HG02970 (cell line): ENCODE measurements at regions not wholly inside any gene's neighbourhood (a gene's known extent, or its start where the extent isn't known, plus 50 kb on each side); places are given as distances from the start of the nearest gene placed in this dataset.

Experiments used
- ATAC-seq: cut with Tn5 transposase; IDR thresholded peaks from one replicate; pipeline ENCODE4 v1.9.1; 2021; ENCODE audit warnings: mild to moderate bottlenecking, moderate library complexity, moderate number of reproducible peaks; ENCODE audit not compliant: unreplicated experiment, low FRiP score

DNA sequence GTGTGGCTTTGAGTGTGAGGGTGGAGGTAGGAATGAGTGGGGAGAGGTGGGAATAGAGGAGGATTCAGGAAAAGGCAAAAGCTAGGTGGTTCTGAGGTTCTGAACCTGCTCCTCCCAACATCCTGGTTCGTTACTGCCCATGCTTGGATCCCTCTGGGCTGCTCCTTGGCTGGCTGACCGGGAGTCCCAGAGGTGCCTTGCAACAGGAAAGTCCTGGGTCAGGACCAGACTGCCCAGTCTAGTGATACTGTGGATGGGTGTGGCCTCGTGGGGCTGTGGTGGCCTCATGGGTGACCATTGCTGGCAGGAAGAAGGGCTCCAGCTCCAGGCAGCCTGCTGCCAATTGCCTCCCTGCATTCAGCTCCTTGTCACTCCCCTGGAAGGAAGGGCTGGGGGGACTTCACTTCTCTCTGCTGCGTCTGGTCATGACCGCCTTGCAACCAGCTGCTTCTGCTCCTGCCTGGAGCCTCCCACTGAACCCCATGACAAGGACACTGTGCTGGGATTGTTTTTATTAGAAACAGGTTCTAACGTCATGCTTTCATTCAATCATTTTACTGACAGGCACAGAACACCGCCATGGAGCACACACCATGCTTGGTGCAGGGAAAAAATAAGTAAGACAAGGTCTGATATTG, 61.5 kb upstream of the UBL3 start:
- ATAC-seq = no peak

DNA sequence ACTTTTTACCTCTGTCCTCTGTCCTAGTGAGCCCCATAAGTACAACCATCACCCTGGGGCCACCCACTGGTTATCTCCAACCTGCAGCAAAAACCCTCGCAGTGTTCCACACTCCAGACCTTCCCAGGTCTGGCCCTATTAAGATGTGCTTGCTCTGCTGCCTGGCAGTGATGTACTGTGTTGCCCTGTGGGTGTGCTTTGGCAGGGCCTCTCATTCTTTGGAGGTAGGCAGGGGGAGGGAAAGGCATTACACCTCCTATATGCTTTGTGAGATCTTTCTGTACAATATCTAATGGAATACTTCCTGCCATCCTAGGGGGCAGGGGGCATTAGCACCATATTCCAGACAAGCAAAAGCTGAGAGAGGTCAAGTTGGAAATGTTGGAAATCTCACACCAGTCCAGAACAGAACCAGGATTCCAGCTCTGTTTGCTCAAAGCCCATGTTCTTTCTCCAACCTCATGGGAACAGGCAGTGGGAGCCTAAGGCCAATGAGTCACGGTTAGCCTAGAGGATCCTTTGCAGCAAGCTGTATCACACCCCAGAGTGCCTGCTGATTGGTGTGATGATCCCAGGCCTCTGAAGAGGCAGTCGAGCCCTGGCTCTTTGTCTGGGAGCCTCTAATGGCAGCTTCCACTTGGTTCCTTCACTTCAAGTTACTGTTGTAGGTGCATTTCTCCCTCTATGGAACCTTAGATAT, 59.7 kb upstream of the UBL3 start:
- no peak for ATAC-seq

DNA sequence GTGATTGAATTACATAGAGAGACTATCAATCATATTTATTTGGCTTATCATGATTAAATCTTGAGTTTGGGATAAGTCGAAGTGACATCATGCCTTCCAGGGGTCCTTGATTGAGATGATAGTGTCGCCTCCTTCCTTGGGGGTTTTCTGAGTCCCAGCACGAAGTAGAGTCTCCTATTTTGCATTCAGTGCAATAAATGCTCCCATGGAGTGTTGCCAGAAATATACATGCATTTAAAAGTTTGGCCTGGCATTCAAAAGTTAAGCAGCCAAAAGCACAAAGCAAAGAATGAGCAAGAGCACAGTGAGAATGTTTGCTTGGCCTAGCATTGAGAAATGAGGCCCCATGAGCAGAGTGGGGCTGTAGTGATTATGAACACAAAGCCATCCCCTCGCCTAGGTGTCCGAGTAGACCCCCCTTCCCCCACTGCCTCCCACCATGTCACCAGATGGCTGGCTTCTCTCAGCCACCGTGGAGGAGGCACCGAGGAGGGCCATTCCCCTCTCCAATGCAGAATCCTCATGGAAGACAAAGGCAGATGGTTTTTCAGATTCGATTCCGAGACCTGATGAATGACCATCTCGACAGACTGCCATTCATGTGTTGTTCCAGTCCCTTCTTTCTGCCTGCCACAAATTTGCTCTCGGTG, 58.8 kb upstream of the UBL3 start:
- no peak for ATAC-seq

DNA sequence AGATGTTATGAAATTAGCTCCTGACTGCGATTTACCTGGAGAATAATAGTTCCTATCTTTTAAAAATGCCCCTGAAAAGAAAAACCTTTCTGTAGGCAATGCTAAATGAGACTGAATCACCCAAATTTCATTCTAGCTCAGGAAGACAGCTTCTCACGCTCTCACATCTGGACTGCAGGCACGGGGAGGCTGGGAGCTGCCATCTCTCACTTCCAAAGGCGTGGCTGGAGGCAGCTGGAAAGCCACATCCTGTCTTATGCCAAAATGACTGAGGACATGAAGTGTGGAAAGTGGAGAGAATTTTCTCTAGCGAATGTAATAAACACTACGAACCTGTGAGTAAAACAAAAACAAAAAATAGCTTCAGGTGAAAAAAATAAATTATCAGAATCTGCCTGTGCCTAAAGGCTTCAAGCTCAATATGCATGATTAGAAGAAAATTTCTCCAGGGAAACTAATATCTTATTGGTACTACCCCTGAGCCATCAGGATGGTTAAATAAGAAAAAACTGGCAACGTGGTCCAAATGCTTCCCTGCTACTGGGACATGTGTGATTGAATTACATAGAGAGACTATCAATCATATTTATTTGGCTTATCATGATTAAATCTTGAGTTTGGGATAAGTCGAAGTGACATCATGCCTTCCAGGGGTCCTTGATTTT, 58.1 kb upstream of the UBL3 start:
- no peak for ATAC-seq

DNA sequence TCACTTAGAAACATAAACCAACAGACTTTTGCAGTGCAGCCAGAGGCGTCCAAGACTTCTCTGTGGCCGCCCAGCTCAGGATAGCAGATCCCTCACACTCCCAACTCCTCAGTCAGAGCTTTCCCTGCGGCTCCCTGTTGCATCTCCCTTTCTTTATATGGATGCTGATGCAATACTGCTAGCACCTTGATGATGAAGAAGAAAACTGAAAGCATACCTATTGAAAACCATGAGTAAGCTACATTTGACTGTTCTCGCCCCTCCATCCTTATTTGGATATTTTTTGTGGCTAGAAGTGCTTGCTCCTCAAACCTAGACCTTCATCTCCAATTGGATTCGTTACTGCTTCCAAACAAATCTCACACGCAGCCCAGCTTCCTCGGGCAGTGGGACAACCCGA, 57.3 kb upstream of the UBL3 start:
- ATAC-seq = no peak

DNA sequence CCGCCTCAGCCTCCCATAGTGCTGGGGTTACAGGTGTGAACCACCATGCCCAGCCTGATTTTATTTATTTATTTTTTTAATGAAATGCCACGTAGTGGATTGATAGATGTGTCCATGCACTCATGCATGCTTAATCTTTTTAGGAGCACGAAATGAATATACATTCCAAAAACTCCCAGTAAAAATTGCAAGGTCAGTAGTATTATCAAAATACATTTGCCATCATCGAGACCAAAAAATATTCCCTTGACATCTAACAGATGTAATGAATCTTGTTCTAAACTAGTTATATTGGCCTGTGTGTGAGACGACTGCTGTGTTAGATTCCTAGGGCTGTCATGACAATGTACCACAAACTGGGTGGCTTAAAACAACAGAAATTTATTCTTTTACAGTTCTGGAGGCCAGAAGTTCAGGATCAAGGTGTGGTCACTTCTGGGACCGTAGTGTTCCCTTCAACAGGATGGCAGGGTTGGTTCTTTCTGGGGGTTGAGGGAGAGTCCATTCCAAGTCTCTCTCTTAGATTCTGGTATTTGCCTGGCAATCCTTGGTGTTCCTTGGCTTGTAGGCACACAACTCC, 56.1 kb upstream of the UBL3 start:
- ATAC-seq = no peak

DNA sequence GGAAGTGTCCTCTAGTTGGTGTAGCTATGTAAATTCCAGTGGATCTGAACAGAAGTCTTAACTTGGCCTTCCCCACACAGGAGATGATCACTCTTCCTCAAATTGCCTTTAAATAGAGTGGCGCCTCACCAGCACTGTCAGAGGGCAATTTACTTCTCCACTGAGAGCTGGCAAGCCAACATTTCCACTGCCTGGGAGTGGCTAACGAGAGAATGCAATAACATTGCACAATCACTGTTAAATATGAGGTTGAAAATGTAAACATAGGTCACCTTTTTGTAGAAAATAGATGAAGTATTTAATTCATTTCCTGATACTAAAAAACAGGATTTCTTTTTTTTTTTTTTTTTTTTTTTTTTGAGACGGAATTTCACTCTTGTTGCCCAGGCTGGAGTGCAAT, 55.4 kb upstream of the UBL3 start:
- no peak for ATAC-seq

DNA sequence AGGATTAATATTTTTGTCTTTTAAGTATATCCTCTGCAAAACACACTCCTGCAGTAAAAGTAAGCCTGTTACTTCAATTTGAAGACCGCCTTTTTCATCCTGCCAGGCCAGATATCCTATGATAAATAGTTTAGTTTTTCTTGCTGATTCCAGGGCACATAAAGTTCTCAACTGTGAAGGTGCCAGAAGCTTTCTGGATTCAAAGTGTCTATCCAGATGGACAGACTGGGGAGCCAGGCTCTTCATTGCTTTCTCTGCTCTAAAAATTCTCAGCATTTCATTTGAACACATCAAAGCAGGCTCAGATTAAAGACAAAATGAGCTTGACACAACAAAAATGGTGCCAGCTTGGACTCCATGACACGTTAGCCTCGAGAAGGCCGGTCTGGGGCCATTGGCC, 53.6 kb upstream of the UBL3 start:
- ATAC-seq = no peak

DNA sequence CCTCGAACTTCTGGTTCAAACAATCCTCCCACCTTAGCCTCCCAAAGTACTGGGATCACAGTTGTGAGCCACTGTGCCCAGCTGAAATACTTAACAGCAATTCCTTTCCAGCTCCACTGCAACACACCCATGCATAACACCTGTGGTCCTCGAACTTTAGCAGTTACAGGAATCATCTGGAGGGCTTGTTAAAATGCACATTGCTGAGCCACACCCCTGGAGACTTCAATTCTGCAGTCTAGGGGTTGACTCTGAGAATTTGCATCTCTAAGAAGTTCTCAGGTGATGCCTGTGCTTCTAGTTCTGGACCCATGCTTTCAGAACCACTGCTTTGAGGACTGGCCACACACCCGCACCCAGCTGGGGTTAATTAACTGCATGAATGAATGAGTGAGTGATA, 53.1 kb upstream of the UBL3 start:
- no peak for ATAC-seq

DNA sequence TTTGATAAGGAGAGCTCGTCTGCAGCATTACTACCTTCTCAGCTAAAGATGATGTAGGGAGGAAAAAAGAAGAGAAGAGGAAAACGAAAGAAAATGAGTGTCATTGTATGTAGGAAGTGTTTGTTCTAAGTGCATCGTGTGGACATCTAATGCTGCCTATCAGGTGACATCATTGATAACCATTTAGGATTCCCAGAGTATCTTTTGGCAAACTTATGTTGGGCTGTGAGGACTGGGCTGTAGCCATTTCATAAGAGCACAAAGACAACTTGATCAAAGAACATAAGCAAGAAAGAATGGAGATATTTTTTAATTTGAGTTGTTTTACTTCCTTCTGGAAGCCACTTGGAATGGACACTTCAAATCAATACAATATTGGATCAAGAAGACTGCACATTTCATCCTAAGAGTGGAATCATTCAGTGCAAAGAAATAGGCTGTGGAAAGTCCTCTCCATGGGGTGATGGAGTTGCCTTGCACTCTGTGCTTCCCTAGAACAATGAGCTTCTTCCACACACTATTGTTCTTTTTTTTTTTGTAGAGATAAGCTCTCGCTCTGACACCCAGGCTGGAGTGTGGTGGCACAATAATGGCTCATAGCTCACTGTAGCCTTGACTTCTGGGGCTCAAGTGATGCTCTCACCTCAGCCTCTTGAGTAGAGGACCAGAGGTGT, 52.4 kb upstream of the UBL3 start:
- no peak for ATAC-seq

DNA sequence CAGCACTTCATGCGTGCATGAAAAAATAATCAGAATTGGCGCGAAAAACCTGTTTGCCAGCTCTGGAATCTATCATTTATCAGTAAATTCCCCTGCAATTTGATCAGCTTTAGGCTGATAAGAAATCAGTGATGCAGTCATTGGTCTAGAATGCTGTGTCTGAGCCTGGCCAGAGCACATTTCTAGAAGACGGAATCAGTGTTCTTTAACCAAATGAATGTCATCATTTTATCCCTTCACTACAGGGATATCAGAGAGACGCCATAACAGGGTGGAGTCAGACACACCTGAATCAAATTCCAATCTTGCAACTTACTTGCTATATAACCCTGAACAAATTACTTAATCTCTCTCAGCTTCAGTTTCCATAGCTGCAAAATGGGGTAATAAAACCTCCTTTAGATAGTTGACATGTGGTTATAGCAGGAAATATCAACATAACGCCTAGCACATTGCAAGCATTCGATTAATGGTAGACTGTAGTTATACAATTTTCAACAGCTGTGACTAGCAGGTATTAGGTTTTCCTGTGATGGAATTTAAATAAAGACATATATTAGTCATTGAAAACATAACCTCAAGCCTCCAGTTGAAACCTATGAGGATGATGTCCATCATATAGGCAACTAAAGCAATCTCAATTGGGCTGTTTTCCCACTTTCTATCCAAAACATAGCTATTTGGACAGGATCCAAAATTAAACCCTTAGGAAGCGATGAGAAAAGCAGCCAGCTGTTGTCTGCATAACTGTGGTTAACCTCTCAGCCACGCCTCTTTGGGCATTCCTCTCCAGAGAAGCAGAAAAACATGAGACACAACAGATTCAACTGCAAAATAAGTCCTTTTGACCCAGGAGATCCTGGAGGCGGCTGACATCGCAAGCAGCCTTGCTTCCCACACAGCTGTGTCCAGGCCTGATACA, 51.6 kb upstream of the UBL3 start:
- no peak for ATAC-seq
